HCT116 (cell line): ENCODE measurements at regions not wholly inside any gene's neighbourhood (a gene's known extent, or its start where the extent isn't known, plus 50 kb on each side); places are given as distances from the start of the nearest gene placed in this dataset.

Experiments
- ATAC-seq: fragments of 200-7000 bp; cut with Tn5 transposase; 2 replicates; pipeline ENCODE4 v1.9.1; 2020; ENCODE audit warnings: mild to moderate bottlenecking, moderate library complexity
- BruUV-seq: library from RNA; stranded (reverse); fragments of 400-500 nt; replicated peaks from 2 replicates; lab custom pipeline; 2021; lab: Mats Ljungman, UMichigan
- CTCF ChIA-PET: fragments of 300-600 bp; sonication (Branson Sonifier 250); formaldehyde crosslinking; loops from one replicate; lab custom pipeline; 2021; ENCODE audit warnings: antibody characterized with exemption; lab: Charles Lee
- POLR2A ChIA-PET: fragments of 300-600, 350-600 bp; sonication (Branson Sonifier 250); formaldehyde crosslinking; loops from one replicate; lab custom pipeline; 2021; ENCODE audit warnings: antibody characterized with exemption; lab: Charles Lee
- RAD21 ChIA-PET, 2 experiments: fragments of 300-600 bp; sonication (Branson Sonifier 250); formaldehyde crosslinking; loops; one replicate each; lab custom pipeline; 2023; ENCODE audit warnings: low total read pairs in 2 of 2; ENCODE audit not compliant: uncharacterized antibody in 2 of 2, unreplicated experiment in 2 of 2, low non-redundant PET in 1 of 2; lab: Charles Lee
- DNase-seq: peaks from one replicate; pipeline ENCODE4 v3.0.0-alpha.2; 2010; ENCODE audit warnings: low read depth, low spot score
- H2AFZ ChIP-seq: fragments of 200-600 bp; shearing (Covaris generic), sonication (generic); 2 replicates; pipeline ENCODE4 v1.6.1; 2017; ENCODE audit warnings: low read depth, mixed run types, mixed read lengths, antibody characterized with exemption, low read length; ENCODE audit not compliant: poor library complexity, severe bottlenecking
- H3K27ac ChIP-seq: 2 replicates; pipeline ENCODE4 v1.5.1; 2012; ENCODE audit warnings: low read depth, low read length
- H3K27me3 ChIP-seq: fragments of 200-600 bp; sonication (generic); 2 replicates; pipeline ENCODE4 v1.6.1; 2016; ENCODE audit warnings: mixed run types, low read length, mixed read lengths; ENCODE audit not compliant: insufficient read depth
- H3K36me3 ChIP-seq, 2 experiments: fragments of 200-500 bp in 1 of 2; fragments of 200-600 bp in 1 of 2; sonication (Bioruptor generic) in 1 of 2; sonication (generic) in 1 of 2; 2 replicates each; pipeline versions ENCODE4 v1.5.1 to v1.6.1; 2014 to 2016; ENCODE audit warnings: low read length in 2 of 2, inconsistent platforms in 1 of 2, mixed read lengths in 1 of 2, mixed run types in 1 of 2; ENCODE audit not compliant: insufficient read depth in 2 of 2, control insufficient read depth in 1 of 2
- H3K4me1 ChIP-seq, 2 experiments: fragments of 200-600 bp in 1 of 2; sonication (generic) in 1 of 2; 2 replicates each; pipeline versions ENCODE4 v1.5.1 to v1.6.1; 2012 to 2017; ENCODE audit warnings: low read length in 2 of 2, inconsistent platforms in 1 of 2, mild to moderate bottlenecking in 1 of 2, mixed read lengths in 1 of 2, mixed run types in 1 of 2, moderate library complexity in 1 of 2; ENCODE audit not compliant: insufficient read depth in 2 of 2, control insufficient read depth in 1 of 2
- H3K4me2 ChIP-seq: fragments of 200-600 bp; sonication (generic); 2 replicates; pipeline ENCODE4 v1.6.1; 2017; ENCODE audit warnings: mixed run types, low read length, mixed read lengths
- H3K4me3 ChIP-seq, 2 experiments: fragments of 200-600 bp in 1 of 2; sonication (generic) in 1 of 2; replicated peaks in 1 of 2; 2 replicates each; pipeline ENCODE4 v1.5.1; 2011 to 2016; ENCODE audit warnings: low read length in 2 of 2, control low read depth in 1 of 2, low read depth in 1 of 2, mild to moderate bottlenecking in 1 of 2, mixed read lengths in 1 of 2, mixed run types in 1 of 2
- H3K79me2 ChIP-seq: fragments of 200-600 bp; sonication (generic); 2 replicates; pipeline ENCODE4 v1.6.1; 2017; ENCODE audit warnings: mild to moderate bottlenecking, mixed run types, low read length, moderate library complexity, mixed read lengths; ENCODE audit not compliant: insufficient read depth
- H3K9ac ChIP-seq: fragments of 200-600 bp; sonication (generic); 2 replicates; pipeline ENCODE4 v1.6.1; 2016; ENCODE audit warnings: low read length, mixed read lengths
- H3K9me2 ChIP-seq: fragments of 200-600 bp; sonication (generic), shearing (Covaris generic); 2 replicates; pipeline ENCODE4 v1.6.1; 2017; ENCODE audit warnings: mixed run types, mild to moderate bottlenecking, moderate library complexity; ENCODE audit not compliant: insufficient read depth
- H3K9me3 ChIP-seq, 2 experiments: fragments of 200-500 bp in 1 of 2; fragments of 200-600 bp in 1 of 2; sonication (Bioruptor generic) in 1 of 2; sonication (generic) in 1 of 2; 2 replicates each; pipeline ENCODE4 v1.6.1; 2014 to 2017; ENCODE audit warnings: low read length in 2 of 2, mixed read lengths in 2 of 2, inconsistent platforms in 1 of 2, low read depth in 1 of 2, mild to moderate bottlenecking in 1 of 2, mixed run types in 1 of 2, moderate library complexity in 1 of 2; ENCODE audit not compliant: control insufficient read depth in 1 of 2, insufficient read depth in 1 of 2
- H4K20me1 ChIP-seq: fragments of 200-600 bp; sonication (generic), shearing (Covaris generic); 2 replicates; pipeline ENCODE4 v1.6.1; 2017; ENCODE audit warnings: mixed run types, mild to moderate bottlenecking, moderate library complexity; ENCODE audit not compliant: insufficient read depth
- ATF3 ChIP-seq: IDR thresholded peaks from 2 replicates; pipeline ENCODE4 v1.6.1; 2012
- CBX3 ChIP-seq: IDR thresholded peaks from 2 replicates; pipeline ENCODE4 v1.6.1; 2012; ENCODE audit warnings: low read depth
- CEBPB ChIP-seq: IDR thresholded peaks from 2 replicates; pipeline ENCODE4 v1.6.1; 2012; ENCODE audit warnings: low read depth
- CTCF ChIP-seq, 3 experiments: fragments of 200-600 bp in 1 of 3; sonication (generic) in 1 of 3; IDR thresholded peaks in 2 of 3; conservative IDR thresholded peaks in 1 of 3; 2 replicates each; pipeline ENCODE4 v1.5.1; 2012 to 2017; ENCODE audit warnings: low read depth in 2 of 3, low read length in 2 of 3, antibody characterized with exemption in 1 of 3, borderline replicate concordance in 1 of 3, control low read depth in 1 of 3, mild to moderate bottlenecking in 1 of 3, mixed read lengths in 1 of 3, mixed run types in 1 of 3, moderate library complexity in 1 of 3; ENCODE audit not compliant: insufficient read depth in 1 of 3
- ELF1 ChIP-seq: IDR thresholded peaks from 2 replicates; pipeline ENCODE4 v1.6.1; 2012; ENCODE audit warnings: low read depth, borderline replicate concordance
- EZH2phosphoT487 ChIP-seq: fragments of 200-600 bp; IDR thresholded peaks from 2 replicates; pipeline ENCODE4 v1.6.1; 2018; ENCODE audit warnings: antibody characterized with exemption, borderline replicate concordance
- FOSL1 ChIP-seq: IDR thresholded peaks from 2 replicates; pipeline ENCODE4 v1.6.1; 2012; ENCODE audit warnings: low read depth
- MAX ChIP-seq: IDR thresholded peaks from 2 replicates; pipeline ENCODE4 v1.6.1; 2012
- POLR2A ChIP-seq: IDR thresholded peaks from 2 replicates; pipeline ENCODE4 v1.7.0; 2011; ENCODE audit warnings: borderline replicate concordance; ENCODE audit not compliant: insufficient read depth, insufficient read length; ENCODE audit errors: extremely low read depth
- POLR2AphosphoS5 ChIP-seq: IDR thresholded peaks from 2 replicates; pipeline ENCODE4 v1.6.1; 2011; ENCODE audit warnings: mild to moderate bottlenecking, low read depth, low read length, moderate library complexity
- RAD21 ChIP-seq: IDR thresholded peaks from 2 replicates; pipeline ENCODE4 v1.6.1; 2012; ENCODE audit warnings: low read depth, mild to moderate bottlenecking
- REST ChIP-seq: IDR thresholded peaks from 2 replicates; pipeline ENCODE4 v1.6.1; 2012; ENCODE audit warnings: low read depth
- SRF ChIP-seq: IDR thresholded peaks from 2 replicates; pipeline ENCODE4 v1.6.1; 2012; ENCODE audit warnings: low read depth
- TCF7L2 ChIP-seq: IDR thresholded peaks from 2 replicates; pipeline ENCODE4 v1.7.0; 2011; ENCODE audit warnings: borderline replicate concordance, inconsistent platforms; ENCODE audit not compliant: insufficient read depth, insufficient read length; ENCODE audit errors: extremely low read depth
- YY1 ChIP-seq: IDR thresholded peaks from 2 replicates; pipeline ENCODE4 v1.6.1; 2011; ENCODE audit warnings: low read length, low read depth, moderate library complexity, mild to moderate bottlenecking; ENCODE audit not compliant: insufficient replicate concordance; ENCODE audit errors: extremely low read depth
- ZFX ChIP-seq: fragments of 450-650 bp; IDR thresholded peaks from 2 replicates; pipeline ENCODE4 v1.6.1; 2017
- ZNF274 ChIP-seq: fragments of 200-500 bp; sonication (Bioruptor generic); IDR thresholded peaks from 2 replicates; pipeline ENCODE4 v1.6.1; 2014; ENCODE audit warnings: mild to moderate bottlenecking, low read depth, low read length, inconsistent platforms
- intact Hi-C: fragments of 100-400 bp; cut with micrococcal nuclease; formaldehyde crosslinking; loops from 2 replicates; pipeline ENCODE4 v1.10.0; 2022

GRCh38 chrX:25072247-25072646 is 56.5 kb upstream of the ARX start:
- TF ChIP-seq ATF3 (no peak), POLR2A (no peak), MAX (no peak), ZFX (no peak), RAD21 (no peak), YY1 (no peak), EZH2phosphoT487 (no peak), CBX3 (no peak), FOSL1 (no peak), SRF (no peak), CTCF (IDR thresholded peaks at IDR 0.05 in 2 of 3, conservative IDR thresholded peaks at IDR 0.05 in 1 of 3; ENCODE audit: borderline replicate concordance in 1 of 3, insufficient read depth in 1 of 3, low read depth in 2 of 3, low read length in 2 of 3) (no peak), CEBPB (no peak), REST (no peak), ELF1 (no peak), TCF7L2 (no peak), ZNF274 (no peak), POLR2AphosphoS5 (no peak)
- ChIA-PET POLR2A (no interaction called here), RAD21 (no interaction called here), CTCF (no interaction called here)
- Histone ChIP-seq H4K20me1 (no peaks in the 10 kb centered on the region), H3K27ac (no peak overlapping the region), H2AFZ (no peak overlapping the region), H3K9ac (no peak overlapping the region), H3K9me3 (no peaks in the 10 kb centered on the region), H3K79me2 (no peaks in the 10 kb centered on the region), H3K4me1 (no peaks in the 10 kb centered on the region), H3K27me3 (no peaks in the 10 kb centered on the region), H3K9me2 (no peaks in the 10 kb centered on the region), H3K36me3 (no peaks in the 10 kb centered on the region), H3K4me3 (no peak overlapping the region), H3K4me2 (no peak overlapping the region)
- no TSS peak for BruUV-seq
- ATAC-seq (no peak), DNase-seq (no peak)
- intact Hi-C loops = no loop called here
